Neuronal stem cell (in vitro differentiated cells): ENCODE measurements at regions not wholly inside any gene's neighbourhood (a gene's known extent, or its start where the extent isn't known, plus 50 kb on each side); places are given as distances from the start of the nearest gene placed in this dataset.

Experiments used
- DNase-seq: peaks from one replicate; pipeline ENCODE4 v3.0.0-alpha.2; 2013; ENCODE audit warnings: low spot score
- H2AFZ ChIP-seq: one replicate; pipeline ENCODE4 v1.6.1; 2013; ENCODE audit warnings: mild to moderate bottlenecking, low read length, inconsistent platforms
- H2AK5ac ChIP-seq: 2 replicates; pipeline ENCODE4 v1.6.1; 2013; ENCODE audit warnings: low read depth, mild to moderate bottlenecking, inconsistent platforms, low read length, moderate library complexity, mixed read lengths
- H2BK120ac ChIP-seq: 2 replicates; pipeline ENCODE4 v1.6.1; 2013; ENCODE audit warnings: low read depth, mild to moderate bottlenecking, inconsistent platforms, low read length, moderate library complexity, mixed read lengths
- H2BK12ac ChIP-seq: one replicate; pipeline ENCODE4 v1.6.1; 2013; ENCODE audit warnings: low read length, inconsistent platforms
- H2BK15ac ChIP-seq: 2 replicates; pipeline ENCODE4 v1.6.1; 2013; ENCODE audit warnings: mild to moderate bottlenecking, low read length, inconsistent platforms, mixed read lengths
- H2BK5ac ChIP-seq: one replicate; pipeline ENCODE4 v1.6.1; 2013; ENCODE audit warnings: inconsistent platforms, mild to moderate bottlenecking, low read length, moderate library complexity
- H3K14ac ChIP-seq: one replicate; pipeline ENCODE4 v1.6.1; 2013; ENCODE audit warnings: low read length, inconsistent platforms
- H3K18ac ChIP-seq: 2 replicates; pipeline ENCODE4 v1.6.1; 2013; ENCODE audit warnings: low read length, inconsistent platforms
- H3K23ac ChIP-seq: 2 replicates; pipeline ENCODE4 v1.6.1; 2013; ENCODE audit warnings: low read depth, mild to moderate bottlenecking, mixed read lengths, low read length, inconsistent platforms; ENCODE audit not compliant: poor library complexity
- H3K27ac ChIP-seq: replicated peaks from 3 replicates; pipeline ENCODE4 v1.5.1; 2013; ENCODE audit warnings: low read length, inconsistent platforms
- H3K27me3 ChIP-seq, 3 experiments: 2 replicates each; pipeline ENCODE4 v1.6.1; 2013; ENCODE audit warnings: low read length in 3 of 3, mild to moderate bottlenecking in 2 of 3, inconsistent platforms in 1 of 3, low read depth in 1 of 3, mixed read lengths in 1 of 3, moderate library complexity in 1 of 3; ENCODE audit not compliant: control insufficient read depth in 3 of 3, insufficient read depth in 3 of 3
- H3K36me3 ChIP-seq, 2 donors: replicated peaks in 1 of 2; 2 replicates each; pipeline ENCODE4 v1.6.1; 2013; ENCODE audit warnings: low read length in 2 of 2; ENCODE audit not compliant: control insufficient read depth in 2 of 2, insufficient read depth in 2 of 2
- H3K4ac ChIP-seq: 2 replicates; pipeline ENCODE4 v1.6.1; 2013; ENCODE audit warnings: inconsistent platforms, mild to moderate bottlenecking, low read length, moderate library complexity
- H3K4me1 ChIP-seq, 2 donors: 1 replicate in 1 of 2; 2 replicates in 1 of 2; pipeline ENCODE4 v1.6.1; 2013; ENCODE audit warnings: low read length in 2 of 2, low read depth in 1 of 2; ENCODE audit not compliant: control insufficient read depth in 2 of 2, insufficient read depth in 1 of 2
- H3K4me2 ChIP-seq: one replicate; pipeline ENCODE4 v1.6.1; 2013; ENCODE audit warnings: mild to moderate bottlenecking, low read length, inconsistent platforms; ENCODE audit not compliant: insufficient read depth, poor library complexity, severe bottlenecking
- H3K4me3 ChIP-seq, 2 donors: 2 replicates each; pipeline ENCODE4 v1.5.1; 2013; ENCODE audit warnings: low read length in 2 of 2, mild to moderate bottlenecking in 2 of 2, inconsistent platforms in 1 of 2, moderate library complexity in 1 of 2
- H3K79me1 ChIP-seq: one replicate; pipeline ENCODE4 v1.6.1; 2013; ENCODE audit warnings: low read depth, mild to moderate bottlenecking, inconsistent platforms, low read length, moderate library complexity
- H3K9ac ChIP-seq: one replicate; pipeline ENCODE4 v1.6.1; 2013; ENCODE audit warnings: mild to moderate bottlenecking, low read depth, low read length, inconsistent platforms; ENCODE audit not compliant: poor library complexity
- H3K9me3 ChIP-seq, 2 donors: replicated peaks in 1 of 2; 2 replicates each; pipeline versions ENCODE3 to v1.6.1; 2013; ENCODE audit warnings: low read length in 2 of 2, mild to moderate bottlenecking in 2 of 2, inconsistent platforms in 1 of 2, low read depth in 1 of 2, mixed read lengths in 1 of 2, moderate library complexity in 1 of 2; ENCODE audit not compliant: control insufficient read depth in 2 of 2, insufficient read depth in 1 of 2
- H4K8ac ChIP-seq: one replicate; pipeline ENCODE4 v1.6.1; 2013; ENCODE audit warnings: low read depth, mild to moderate bottlenecking, inconsistent platforms, low read length, moderate library complexity
- H4K91ac ChIP-seq: one replicate; pipeline ENCODE4 v1.6.1; 2013; ENCODE audit warnings: low read length, low read depth, mild to moderate bottlenecking, inconsistent platforms; ENCODE audit not compliant: poor library complexity
- WGBS, 2 donors: extraction: QIAGEN DNeasy Blood & Tissue Kit; methylation state at CpG; one replicate each; pipeline ENCODE4 v1.1.7; 2013; ENCODE audit warnings: missing lambda C conversion rate in 2 of 2, mixed read lengths in 1 of 2; ENCODE audit not compliant: insufficient read length in 2 of 2, insufficient replicate concordance in 1 of 2; ENCODE audit errors: extremely low coverage in 2 of 2; 5-methylcytosine and 5-hydroxymethylcytosine counted together

DNA sequence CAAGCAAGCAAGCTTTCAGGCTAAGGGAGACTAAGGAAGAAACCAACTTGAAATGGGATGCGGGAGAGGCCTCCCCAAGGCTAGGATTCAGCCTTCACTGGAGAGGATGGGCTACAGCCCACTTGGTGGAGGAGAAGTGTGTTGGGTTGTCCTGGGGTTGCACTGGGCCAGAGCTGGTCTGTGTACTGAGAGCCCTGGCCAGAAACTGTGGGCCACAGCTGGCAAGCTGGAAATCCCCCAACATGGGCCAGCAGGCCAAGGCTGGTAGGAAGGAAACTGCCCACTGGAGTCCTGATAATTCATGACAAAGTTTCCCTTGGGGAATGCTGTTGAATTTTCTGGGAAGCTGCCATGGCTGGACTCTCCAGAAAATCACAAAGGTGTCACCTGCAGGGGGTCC is 188.0 kb upstream of the S100G start:
- H3K4me2 ChIP-seq = no peak overlapping the region
- no peak overlapping the region for H3K9ac ChIP-seq
- H4K91ac ChIP-seq = no peak overlapping the region
- H3K4me1 ChIP-seq = no peaks in the 10 kb centered on the region
- no peak overlapping the region for H2BK12ac ChIP-seq
- H3K27me3 ChIP-seq = peaks cover 0 to 4% (median 0%) of the 10 kb centered on the region in 3 experiments
- H2AK5ac ChIP-seq = no peak overlapping the region
- H3K9me3 ChIP-seq = no peaks in the 10 kb centered on the region
- H3K18ac ChIP-seq = no peak overlapping the region
- no peak overlapping the region for H3K4ac ChIP-seq
- no peak for DNase-seq
- H2BK120ac ChIP-seq = no peak overlapping the region
- H3K36me3 ChIP-seq = no peaks in the 10 kb centered on the region
- no peak overlapping the region for H2BK5ac ChIP-seq
- H3K79me1 ChIP-seq = no peaks in the 10 kb centered on the region
- H2BK15ac ChIP-seq = no peak overlapping the region
- H4K8ac ChIP-seq = no peak overlapping the region
- no peak overlapping the region for H3K23ac ChIP-seq
- no peak overlapping the region for H3K27ac ChIP-seq
- no peak overlapping the region for H2AFZ ChIP-seq
- H3K14ac ChIP-seq = no peak overlapping the region
- WGBS, 2 donors = no CpG with 5 or more reads among the region's 1 CpG
- no peak overlapping the region for H3K4me3 ChIP-seq

DNA sequence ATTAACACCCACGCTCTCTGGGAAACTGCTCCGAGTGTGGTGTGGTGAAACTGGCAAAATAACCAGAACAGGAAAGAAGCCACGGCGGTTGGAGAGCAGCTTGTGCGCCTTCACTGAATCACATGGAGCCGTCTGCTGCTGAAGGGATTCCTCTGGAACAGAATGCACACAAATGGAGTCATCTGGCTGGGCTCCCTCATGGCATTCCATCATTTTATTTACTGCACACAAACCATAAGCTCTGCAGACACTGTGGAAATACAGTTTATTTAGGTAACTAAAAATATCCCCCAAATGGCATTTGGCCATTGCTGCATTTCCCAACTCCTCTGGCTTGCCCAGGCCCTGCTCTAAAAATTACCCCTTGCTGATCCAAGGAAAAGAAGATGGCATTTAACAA is 187.0 kb upstream of the S100G start:
- H3K4ac ChIP-seq = no peak overlapping the region
- no peak overlapping the region for H3K27ac ChIP-seq
- H2BK5ac ChIP-seq = no peak overlapping the region
- no peak overlapping the region for H3K18ac ChIP-seq
- no peak overlapping the region for H2BK120ac ChIP-seq
- no peak for DNase-seq
- no peak overlapping the region for H3K23ac ChIP-seq
- no peak overlapping the region for H3K4me3 ChIP-seq
- H4K8ac ChIP-seq = no peak overlapping the region
- peaks cover 0 to 4% (median 0%) of the 10 kb centered on the region in 3 experiments for H3K27me3 ChIP-seq
- no peak overlapping the region for H2AK5ac ChIP-seq
- no peak overlapping the region for H3K9ac ChIP-seq
- no peak overlapping the region for H2AFZ ChIP-seq
- H3K36me3 ChIP-seq = no peaks in the 10 kb centered on the region
- no peak overlapping the region for H3K14ac ChIP-seq
- no peak overlapping the region for H2BK15ac ChIP-seq
- H3K4me2 ChIP-seq = no peak overlapping the region
- no peak overlapping the region for H4K91ac ChIP-seq
- H3K4me1 ChIP-seq = no peaks in the 10 kb centered on the region
- no peaks in the 10 kb centered on the region for H3K9me3 ChIP-seq
- H2BK12ac ChIP-seq = no peak overlapping the region
- no CpG with 5 or more reads among the region's 6 CpGs for WGBS, 2 donors
- no peaks in the 10 kb centered on the region for H3K79me1 ChIP-seq

DNA sequence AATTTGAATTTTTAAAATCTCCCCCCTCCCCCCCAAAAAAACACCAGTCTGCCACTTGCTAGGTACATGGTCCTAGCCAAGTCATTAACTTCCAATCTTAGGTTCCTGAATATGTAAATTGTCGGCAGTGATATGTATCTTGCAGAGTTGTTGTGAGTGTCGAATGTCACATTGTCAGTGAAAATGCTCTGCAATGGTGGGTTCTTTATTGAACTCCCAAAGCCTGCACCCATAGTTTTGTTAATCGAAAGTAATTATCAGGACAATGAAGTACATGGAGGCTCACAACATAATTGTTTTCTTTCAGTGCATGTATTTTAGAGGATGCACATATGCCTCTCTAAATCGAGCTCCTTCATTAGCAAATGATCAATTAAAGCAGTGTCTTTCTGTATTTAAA is 185.6 kb upstream of the S100G start:
- H3K79me1 ChIP-seq = no peaks in the 10 kb centered on the region
- H2BK15ac ChIP-seq = no peak overlapping the region
- no peaks in the 10 kb centered on the region for H3K4me1 ChIP-seq
- no peak overlapping the region for H3K4me3 ChIP-seq
- no peak overlapping the region for H2BK5ac ChIP-seq
- no peak overlapping the region for H3K14ac ChIP-seq
- no peak overlapping the region for H2AK5ac ChIP-seq
- H4K91ac ChIP-seq = no peak overlapping the region
- no peak overlapping the region for H3K9ac ChIP-seq
- no peaks in the 10 kb centered on the region for H3K9me3 ChIP-seq
- H3K4me2 ChIP-seq = no peak overlapping the region
- H3K27ac ChIP-seq = no peak overlapping the region
- H3K27me3 ChIP-seq = peaks cover 0 to 8% (median 0%) of the 10 kb centered on the region in 3 experiments
- H2BK120ac ChIP-seq = no peak overlapping the region
- H3K18ac ChIP-seq = no peak overlapping the region
- H3K23ac ChIP-seq = no peak overlapping the region
- no peak overlapping the region for H2BK12ac ChIP-seq
- H3K36me3 ChIP-seq = no peaks in the 10 kb centered on the region
- no CpG with 5 or more reads among the region's 4 CpGs for WGBS, 2 donors
- H3K4ac ChIP-seq = no peak overlapping the region
- H2AFZ ChIP-seq = no peak overlapping the region
- no peak overlapping the region for H4K8ac ChIP-seq
- no peak for DNase-seq

DNA sequence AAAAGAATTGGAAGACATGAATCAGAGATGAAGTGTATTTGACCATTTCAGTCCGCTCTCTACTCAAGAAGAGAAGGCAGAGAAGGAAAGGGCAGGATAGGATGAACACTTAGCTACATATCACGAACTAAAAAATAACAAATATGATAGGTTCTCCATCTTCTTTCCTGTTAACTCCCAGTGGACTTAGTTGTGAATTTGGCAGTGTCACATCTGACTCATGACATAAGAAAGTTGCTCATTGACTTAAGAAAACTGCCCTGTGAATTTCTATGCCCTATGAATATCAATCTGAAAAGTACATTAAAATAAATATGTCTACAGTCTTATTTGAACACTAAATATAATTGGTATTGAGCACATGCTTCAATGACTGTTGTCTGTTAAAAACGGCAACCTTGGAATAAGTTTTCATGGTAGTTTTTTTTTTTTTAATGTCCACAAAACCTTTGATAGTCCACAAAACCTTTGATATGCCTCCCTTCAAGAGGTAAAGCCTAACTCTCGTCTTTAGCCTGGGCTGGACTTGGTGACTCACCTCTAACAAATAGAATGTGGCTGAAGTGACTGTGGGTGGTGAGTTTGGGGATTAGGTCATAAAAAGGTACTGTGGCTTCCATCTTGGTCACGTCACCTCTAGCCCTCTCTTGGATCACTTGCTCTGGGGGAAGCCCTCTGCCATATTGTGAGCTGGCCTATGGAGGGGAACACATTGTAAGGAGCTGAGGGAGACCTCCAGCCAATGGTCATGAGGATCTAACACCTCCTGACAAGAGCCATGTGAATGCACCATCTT is 184.7 kb upstream of the S100G start:
- H3K18ac ChIP-seq = no peak overlapping the region
- H3K9ac ChIP-seq = no peak overlapping the region
- H3K27ac ChIP-seq = no peak overlapping the region
- H2BK5ac ChIP-seq = no peak overlapping the region
- no peak for DNase-seq
- H3K4me1 ChIP-seq = no peaks in the 10 kb centered on the region
- H3K14ac ChIP-seq = no peak overlapping the region
- no peak overlapping the region for H4K91ac ChIP-seq
- WGBS, 2 donors = no CpG with 5 or more reads among the region's 5 CpGs
- no peak overlapping the region for H2BK15ac ChIP-seq
- peaks cover 0 to 8% (median 0%) of the 10 kb centered on the region in 3 experiments for H3K27me3 ChIP-seq
- H2AFZ ChIP-seq = no peak overlapping the region
- H4K8ac ChIP-seq = no peak overlapping the region
- H2AK5ac ChIP-seq = no peak overlapping the region
- no peaks in the 10 kb centered on the region for H3K36me3 ChIP-seq
- no peak overlapping the region for H3K4ac ChIP-seq
- no peak overlapping the region for H2BK120ac ChIP-seq
- H3K23ac ChIP-seq = no peak overlapping the region
- no peak overlapping the region for H3K4me2 ChIP-seq
- no peaks in the 10 kb centered on the region for H3K79me1 ChIP-seq
- H3K9me3 ChIP-seq = no peaks in the 10 kb centered on the region
- no peak overlapping the region for H3K4me3 ChIP-seq
- H2BK12ac ChIP-seq = no peak overlapping the region
